ENCODE measurements at regions not wholly inside any gene's neighbourhood (a gene's known extent, or its start where the extent isn't known, plus 50 kb on each side); places are given as distances from the start of the nearest gene placed in this dataset.

DNA sequence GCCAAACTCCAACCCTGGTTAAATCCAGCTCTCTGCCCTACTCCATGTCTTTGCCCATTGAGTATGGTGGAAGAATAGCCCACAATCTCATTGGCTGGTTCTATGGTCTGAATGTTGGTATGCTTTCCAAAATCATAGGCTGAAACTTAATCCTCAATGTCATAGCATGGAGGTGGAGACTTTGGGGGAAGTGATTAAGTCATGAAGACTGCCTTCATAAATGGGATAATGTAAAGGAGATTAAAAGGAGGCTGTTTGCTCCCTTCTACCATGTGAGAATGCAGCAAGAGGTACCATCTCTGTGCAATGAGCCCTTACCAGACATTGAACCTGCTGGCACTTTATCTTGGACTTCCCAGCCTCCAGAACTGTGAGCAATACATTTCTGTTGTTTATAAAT is 54.4 kb upstream of the FDX1 start:
- no peaks in the 10 kb centered on the region for H3K36me3 ChIP-seq
- no peak for DNase-seq (ENCODE audit: low spot score)
- no peak overlapping the region for H3K27ac ChIP-seq
- no peak overlapping the region for H3K4me3 ChIP-seq
- H3K9me3 ChIP-seq: no peaks in the 10 kb centered on the region
- TF ChIP-seq, protein P1, sequence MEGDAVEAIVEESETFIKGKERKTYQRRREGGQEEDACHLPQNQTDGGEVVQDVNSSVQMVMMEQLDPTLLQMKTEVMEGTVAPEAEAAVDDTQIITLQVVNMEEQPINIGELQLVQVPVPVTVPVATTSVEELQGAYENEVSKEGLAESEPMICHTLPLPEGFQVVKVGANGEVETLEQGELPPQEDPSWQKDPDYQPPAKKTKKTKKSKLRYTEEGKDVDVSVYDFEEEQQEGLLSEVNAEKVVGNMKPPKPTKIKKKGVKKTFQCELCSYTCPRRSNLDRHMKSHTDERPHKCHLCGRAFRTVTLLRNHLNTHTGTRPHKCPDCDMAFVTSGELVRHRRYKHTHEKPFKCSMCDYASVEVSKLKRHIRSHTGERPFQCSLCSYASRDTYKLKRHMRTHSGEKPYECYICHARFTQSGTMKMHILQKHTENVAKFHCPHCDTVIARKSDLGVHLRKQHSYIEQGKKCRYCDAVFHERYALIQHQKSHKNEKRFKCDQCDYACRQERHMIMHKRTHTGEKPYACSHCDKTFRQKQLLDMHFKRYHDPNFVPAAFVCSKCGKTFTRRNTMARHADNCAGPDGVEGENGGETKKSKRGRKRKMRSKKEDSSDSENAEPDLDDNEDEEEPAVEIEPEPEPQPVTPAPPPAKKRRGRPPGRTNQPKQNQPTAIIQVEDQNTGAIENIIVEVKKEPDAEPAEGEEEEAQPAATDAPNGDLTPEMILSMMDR (IDR thresholded peaks at IDR 0.05): no peak
- no peaks in the 10 kb centered on the region for H3K27me3 ChIP-seq
- peaks cover 0 to 17% of the 10 kb centered on the region in 2 donors for H3K4me1 ChIP-seq

DNA sequence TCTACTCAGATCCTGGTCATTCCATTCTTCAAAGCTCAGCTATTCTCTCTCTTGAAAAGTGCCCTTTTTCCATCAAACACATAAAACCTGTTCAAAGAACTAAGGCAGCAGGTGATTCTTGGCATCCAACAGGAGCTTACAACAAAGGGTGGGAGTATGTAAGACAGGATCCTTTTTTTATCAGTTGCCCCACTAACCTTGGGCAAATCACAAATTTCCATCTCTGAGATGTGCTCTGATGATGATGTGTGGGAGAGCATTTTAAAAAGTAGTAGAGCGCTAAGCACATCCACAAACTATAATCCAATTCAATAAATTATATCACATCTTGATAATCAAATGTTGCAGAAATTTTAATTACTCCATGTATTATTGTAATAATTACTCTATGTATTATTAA is 53.7 kb upstream of the FDX1 start:
- H3K27me3 ChIP-seq: no peaks in the 10 kb centered on the region
- no peaks in the 10 kb centered on the region for H3K9me3 ChIP-seq
- TF ChIP-seq, protein P1 (IDR thresholded peaks at IDR 0.05): no peak
- no peaks in the 10 kb centered on the region for H3K36me3 ChIP-seq
- peaks cover 0 to 17% of the 10 kb centered on the region in 2 donors for H3K4me1 ChIP-seq
- DNase-seq (ENCODE audit: low spot score): no peak
- no peak overlapping the region for H3K27ac ChIP-seq
- no peak overlapping the region for H3K4me3 ChIP-seq

DNA sequence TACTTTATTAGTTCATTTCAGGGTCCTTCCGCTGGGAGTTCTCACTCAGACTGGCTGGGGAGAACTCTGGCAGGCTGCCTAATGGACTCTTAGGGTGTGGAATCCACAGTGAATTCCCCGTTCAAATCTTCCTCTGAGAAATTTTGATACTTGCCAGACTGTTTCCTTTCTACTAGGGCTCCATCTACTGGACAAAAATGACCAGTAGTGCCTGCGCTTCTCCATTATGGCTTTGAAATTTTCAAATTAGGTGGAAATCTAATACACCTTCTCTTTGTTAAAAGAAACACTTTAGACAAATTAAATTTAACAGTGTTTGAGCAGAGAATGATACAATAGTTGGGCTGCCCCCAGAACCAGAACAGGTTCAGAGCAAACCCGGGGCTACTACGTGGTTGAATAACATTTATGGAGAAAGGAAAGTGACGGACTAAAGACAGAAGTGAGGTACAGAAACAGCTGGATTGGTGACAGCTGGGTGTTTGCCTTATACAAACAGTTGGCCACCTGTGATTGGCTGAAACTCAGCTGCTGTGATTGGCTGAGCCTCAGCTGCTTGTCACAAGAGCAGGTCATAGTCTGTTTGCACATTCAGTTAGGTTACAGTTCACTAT is 52.9 kb upstream of the FDX1 start:
- no peak overlapping the region for H3K4me3 ChIP-seq
- H3K4me1 ChIP-seq: peaks cover 0 to 17% of the 10 kb centered on the region in 2 donors
- H3K27ac ChIP-seq: peak overlapping the region in 1 of 2 donors; percentile 15
- DNase-seq (ENCODE audit: low spot score): peak; percentile 76
- no peaks in the 10 kb centered on the region for H3K9me3 ChIP-seq
- H3K36me3 ChIP-seq: no peaks in the 10 kb centered on the region
- no peaks in the 10 kb centered on the region for H3K27me3 ChIP-seq
- TF ChIP-seq, protein P1 (IDR thresholded peaks at IDR 0.05): peak; percentile 77 to 84

DNA sequence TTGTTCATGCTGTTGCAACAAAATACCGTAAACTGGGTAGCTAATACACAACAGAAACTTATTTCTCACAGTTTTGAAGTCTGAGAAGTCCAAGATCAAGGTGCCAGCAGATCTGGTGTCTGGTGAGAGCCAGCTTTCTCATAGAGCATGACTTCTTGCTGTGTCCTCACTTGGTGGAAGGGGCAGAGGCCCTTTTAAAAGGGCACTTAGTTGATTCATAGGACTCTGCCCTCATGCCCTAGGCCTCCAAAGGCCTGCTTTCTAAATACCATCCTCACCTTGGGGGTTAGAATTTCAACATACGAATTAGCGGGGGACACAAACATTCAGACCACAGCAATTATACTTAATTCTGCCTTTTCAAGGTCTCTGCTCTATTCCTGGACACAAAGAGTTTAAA is 52.3 kb upstream of the FDX1 start:
- TF ChIP-seq, protein P1 (IDR thresholded peaks at IDR 0.05): no peak
- Histone ChIP-seq H3K9me3 (no peaks in the 10 kb centered on the region), H3K36me3 (no peaks in the 10 kb centered on the region), H3K4me3 (no peak overlapping the region), H3K4me1 (peaks cover 0 to 17% of the 10 kb centered on the region in 2 donors), H3K27me3 (no peaks in the 10 kb centered on the region), H3K27ac (no peak overlapping the region)
- no peak for DNase-seq (ENCODE audit: low spot score)

DNA sequence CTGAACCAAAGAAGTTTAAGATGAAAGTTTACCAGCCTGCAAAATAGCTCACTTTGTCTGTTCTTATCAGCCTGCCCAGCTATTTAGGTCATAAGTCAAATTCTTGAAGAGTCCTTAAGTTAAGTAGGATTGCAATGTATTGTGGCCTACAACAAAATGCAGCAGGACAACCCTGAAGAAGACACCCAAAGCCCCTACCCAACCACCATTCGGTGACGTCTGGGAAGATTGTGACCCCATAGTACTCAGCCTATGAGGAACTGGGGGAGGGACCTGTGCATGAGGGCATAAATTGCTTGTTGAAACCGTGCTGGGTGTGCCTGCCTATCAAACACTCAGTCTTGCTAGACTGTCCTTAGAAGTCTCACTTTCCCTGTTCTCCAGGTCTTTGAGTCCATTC is 50.5 kb upstream of the FDX1 start:
- Histone ChIP-seq H3K27me3 (no peaks in the 10 kb centered on the region), H3K4me1 (peaks cover 0 to 17% of the 10 kb centered on the region in 2 donors), H3K27ac (no peak overlapping the region), H3K36me3 (no peaks in the 10 kb centered on the region), H3K9me3 (no peaks in the 10 kb centered on the region), H3K4me3 (no peak overlapping the region)
- TF ChIP-seq, protein P1 (IDR thresholded peaks at IDR 0.05): no peak
- no peak for DNase-seq (ENCODE audit: low spot score)

DNA sequence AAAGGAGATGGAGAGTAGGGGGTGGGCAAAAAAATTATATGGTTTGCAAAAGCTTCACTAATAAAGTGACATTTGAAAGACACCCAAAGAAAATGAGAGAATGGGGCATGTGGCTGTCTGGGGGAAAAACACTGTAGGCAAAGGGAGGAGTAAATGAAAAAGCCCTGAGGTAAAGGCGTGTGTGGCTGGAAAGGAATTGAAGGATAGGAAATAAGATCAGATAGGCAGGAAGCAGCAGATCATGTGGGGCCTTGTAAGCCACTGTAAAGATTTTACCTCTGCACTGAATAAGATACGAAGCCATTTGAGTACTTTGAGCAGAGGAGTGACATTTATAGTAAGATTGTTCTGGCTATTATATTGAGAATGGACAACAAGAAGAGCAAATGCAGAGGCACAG is 49.8 kb upstream of the FDX1 start:
- H3K27ac ChIP-seq: no peak overlapping the region
- H3K4me3 ChIP-seq: no peak overlapping the region
- no peaks in the 10 kb centered on the region for H3K36me3 ChIP-seq
- H3K9me3 ChIP-seq: no peaks in the 10 kb centered on the region
- peaks cover 0 to 15% of the 10 kb centered on the region in 2 donors for H3K4me1 ChIP-seq
- no peaks in the 10 kb centered on the region for H3K27me3 ChIP-seq
- DNase-seq (ENCODE audit: low spot score): no peak
- TF ChIP-seq, protein P1 (IDR thresholded peaks at IDR 0.05): no peak

Data from right atrium auricular region (tissue), 2 donors.